T-helper 2 cell treated with Interferon-gamma antibody and Interleukin-4, amounts not matched to agents 100 ng/mL and 5 ng/mL, for 36 hours (primary cell): ENCODE measurements at regions not wholly inside any gene's neighbourhood (a gene's known extent, or its start where the extent isn't known, plus 50 kb on each side); places are given as distances from the start of the nearest gene placed in this dataset.
"Not testable (repeated sequence)": the region's sequence is repeated elsewhere in the genome, so short reads cannot be mapped to it uniquely, and the experiment has no call there.

Experiments used
- intact Hi-C: fragments of 100-400 bp; cut with micrococcal nuclease; formaldehyde crosslinking; loops from one replicate; pipeline ENCODE4 v1.15.1; 2023

DNA sequence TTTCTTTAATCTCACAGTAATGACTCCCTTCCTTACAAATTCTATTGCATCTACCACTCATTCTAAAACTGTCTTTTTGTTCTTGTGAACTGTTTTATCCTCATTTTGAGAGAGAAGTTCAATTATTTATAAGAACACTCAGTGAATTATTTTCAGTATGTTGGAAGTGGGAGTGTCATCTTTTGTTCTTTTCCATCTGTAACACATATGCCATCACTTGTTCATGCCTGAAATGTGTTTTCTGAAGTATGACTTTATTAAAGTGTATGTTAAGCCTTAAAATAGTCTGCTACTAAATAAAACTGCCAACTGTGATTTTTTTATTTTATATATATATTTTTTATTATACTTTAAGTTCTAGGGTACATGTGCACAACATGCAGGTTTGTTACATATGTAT lies 623.0 kb upstream of the CBLB start:
- intact Hi-C loops, result no loop called here

DNA sequence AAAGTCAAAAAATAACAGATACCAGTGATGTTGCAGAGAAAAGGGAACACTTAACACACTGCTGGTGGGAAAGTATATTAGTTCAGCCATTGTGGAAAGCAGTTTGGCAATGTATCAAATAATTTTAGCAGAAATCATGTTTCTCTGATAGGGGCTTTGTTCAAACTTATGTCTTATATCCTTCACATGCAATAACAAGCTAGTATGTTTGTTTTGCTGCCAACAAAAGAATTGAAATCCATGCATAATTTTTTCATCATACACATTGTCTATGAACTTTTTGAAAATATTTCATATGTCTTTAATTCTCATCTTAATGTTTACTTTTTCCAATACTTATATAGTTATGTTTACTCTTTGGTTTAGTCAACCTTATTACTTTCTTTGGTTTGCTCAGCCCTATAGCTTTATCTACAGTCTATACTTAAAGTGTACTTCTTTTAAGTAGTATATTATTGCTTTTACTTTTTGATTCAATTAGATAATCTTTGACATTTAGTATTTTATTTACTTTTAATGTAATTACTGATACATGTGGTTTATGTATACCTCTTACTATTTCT lies 639.6 kb upstream of the CBLB start:
- intact Hi-C loops, result no loop called here

DNA sequence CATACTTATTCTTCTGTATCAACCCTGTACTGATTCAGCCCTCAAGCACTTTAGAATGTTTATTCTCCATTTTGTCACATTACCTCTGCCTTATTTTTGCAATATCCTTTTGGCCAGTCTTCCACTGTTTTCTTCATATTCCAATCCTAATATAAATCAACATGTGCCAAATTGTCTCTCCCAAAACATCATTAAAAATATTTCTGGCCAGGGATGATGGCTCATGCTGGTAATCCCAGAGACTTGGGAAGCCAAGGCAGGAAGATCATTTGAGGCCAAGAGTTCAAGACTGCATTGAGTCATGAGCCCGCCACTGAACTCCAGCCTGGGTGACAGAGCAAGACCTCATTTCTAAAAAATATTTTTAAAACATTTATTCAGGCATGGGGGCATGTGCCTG lies 641.4 kb upstream of the CBLB start:
- intact Hi-C loops, result no loop called here

DNA sequence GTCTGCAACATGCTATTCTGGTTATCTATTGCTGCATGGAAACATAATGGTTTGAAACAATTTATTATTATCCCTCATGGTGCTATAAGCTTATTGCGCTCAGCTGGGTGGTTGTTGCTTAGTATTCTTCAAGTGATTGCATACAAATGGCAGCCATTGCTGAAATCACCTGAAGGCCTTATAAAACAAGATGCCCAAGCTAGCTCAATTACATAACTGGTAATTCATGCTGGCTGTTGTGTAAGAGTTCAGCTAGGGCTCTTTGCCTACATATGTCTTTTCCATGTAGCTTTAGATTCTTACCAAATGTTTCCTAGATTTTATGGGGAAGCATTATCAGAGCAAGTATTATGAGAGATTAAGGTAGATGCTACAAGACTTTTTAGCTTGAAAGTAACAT lies 644.0 kb upstream of the CBLB start:
- intact Hi-C loops, result no loop called here

DNA sequence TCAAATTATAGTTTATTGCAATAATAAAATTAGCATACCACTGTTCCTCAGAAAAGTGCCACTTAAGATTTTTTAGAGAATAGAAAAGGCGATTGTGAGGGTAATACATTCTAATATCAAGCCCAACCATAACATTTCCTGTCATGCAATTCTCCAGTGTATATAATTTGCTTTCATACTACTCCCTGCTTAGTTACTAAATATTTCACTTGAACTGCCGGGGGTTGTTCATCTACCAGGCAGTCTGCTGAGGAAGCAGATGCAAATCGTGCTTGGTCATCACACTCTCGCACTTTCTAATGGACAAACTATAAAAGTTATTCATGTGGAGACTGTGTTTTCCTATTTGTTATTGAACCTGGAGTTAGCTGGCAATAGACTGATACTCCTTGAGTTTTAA lies 645.6 kb upstream of the CBLB start:
- intact Hi-C loops, result no loop called here

DNA sequence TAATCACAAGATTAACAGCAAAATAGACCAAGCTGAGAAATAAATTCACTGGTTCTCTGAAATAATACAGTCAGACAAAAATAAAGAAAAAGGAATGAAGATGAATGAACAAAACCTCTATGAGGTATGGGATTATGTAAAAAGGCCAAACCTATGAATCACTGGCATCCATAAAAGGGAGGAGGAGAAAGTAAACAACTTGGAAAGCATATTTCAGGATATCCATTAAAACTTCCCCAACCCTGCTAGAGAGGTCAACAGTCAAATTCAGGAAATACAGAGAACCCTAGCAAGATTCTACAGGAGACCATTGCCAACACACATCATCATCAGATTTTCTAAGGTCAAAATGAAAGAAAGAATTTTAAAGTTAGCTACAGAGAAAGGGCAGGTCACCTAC lies 649.7 kb upstream of the CBLB start:
- intact Hi-C loops, result no loop called here

DNA sequence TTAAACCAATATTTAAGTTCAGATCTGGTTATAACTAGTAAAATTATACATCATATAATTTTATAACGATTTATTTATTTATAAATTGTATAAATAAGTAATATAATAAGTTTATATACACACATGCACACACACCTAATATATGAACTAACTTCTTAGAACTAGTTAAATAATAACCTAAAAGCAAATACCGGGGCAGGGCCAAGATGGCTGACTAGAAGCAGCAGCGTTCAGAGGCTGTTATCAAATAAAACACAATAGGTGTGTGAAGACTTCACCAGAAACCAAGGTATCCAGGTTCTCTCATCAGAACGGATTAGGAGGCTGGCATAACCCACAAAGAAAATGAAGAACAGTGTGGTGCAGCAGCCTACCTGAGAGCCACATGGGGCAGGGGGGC lies 653.6 kb upstream of the CBLB start:
- intact Hi-C loops, result no loop called here

DNA sequence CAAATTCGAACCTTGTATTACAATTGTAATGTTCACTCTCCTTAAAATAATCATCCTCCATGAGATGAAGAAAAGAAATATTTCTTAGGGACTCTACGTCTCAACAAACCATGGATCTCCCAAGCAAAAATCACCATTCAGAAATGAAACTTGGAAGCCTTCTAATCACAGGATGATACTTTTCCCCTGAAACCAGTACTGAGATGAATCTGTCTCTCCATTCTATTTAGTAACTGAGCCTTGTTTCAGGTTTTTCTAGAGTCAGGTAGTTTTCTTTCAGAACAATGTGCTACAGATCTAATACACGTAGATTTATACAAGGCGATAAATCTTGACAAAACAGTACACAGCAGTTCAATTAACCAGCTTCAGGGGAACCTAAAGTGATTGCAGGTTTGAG lies 660.1 kb upstream of the CBLB start:
- intact Hi-C loops, result no loop called here

DNA sequence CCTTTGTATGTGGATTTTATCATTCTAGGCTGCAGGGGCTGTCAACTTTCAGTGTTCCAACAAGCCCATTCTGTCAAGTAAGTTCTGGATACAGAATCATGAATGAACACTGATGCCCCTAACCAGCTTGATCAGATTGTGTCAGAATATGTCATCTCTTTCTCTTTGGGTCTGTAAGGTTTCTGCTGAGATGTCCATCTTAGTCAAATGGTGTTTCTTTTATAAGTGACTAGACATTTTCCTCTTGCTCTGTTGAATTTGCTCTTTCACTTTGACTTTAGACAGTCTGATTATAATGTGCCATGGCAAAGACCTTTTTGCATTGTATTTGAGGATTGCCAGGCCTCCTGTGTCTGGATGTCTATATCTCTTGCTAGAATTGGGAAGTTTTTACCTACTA lies 660.9 kb upstream of the CBLB start:
- intact Hi-C loops, result no loop called here

DNA sequence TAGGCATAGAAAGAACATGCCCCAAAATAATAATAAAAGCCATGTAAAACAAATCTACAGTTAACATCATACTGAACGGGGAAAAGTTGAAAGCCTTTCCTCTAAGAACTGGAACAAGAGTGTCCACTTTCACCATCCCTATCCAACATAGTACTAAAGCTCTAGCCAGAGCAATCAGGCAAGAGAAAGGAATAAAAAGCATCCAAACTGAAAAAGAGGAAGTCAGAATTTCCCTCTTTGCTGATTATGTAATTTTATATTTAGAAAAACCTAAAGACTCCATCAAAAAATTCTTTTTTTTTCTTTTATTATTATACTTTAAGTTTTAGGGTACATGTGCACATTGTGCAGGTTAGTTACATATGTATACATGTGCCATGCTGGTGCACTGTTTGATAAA lies 661.6 kb upstream of the CBLB start:
- intact Hi-C loops, result no loop called here

DNA sequence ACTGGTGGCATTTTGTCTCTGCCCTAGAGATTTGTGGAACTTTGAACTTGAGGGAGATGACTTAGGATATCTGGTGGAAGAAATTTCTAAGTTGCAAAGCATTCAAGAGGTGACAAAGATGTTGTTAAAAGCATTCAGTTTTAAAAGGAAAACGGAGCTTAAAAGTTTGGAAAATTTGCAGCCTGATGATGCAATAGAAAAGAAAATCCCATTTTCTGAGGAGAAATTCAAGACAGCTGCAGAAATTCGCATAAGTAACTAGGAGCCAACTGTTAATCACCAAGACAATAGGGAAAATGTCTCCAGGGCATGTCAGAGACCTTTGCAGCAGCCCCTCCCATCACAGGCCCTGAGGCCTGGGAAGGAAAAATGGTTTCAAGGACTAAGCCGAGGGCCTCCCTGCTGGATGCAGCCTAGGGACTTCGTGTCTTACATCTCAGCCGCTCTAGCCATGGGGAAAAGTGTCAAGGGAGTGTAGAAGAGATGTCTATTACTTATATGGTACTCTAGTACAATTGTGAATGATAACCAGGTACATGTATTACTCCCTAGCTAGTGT lies 663.0 kb upstream of the CBLB start:
- intact Hi-C loops, result not testable (repeated sequence)

DNA sequence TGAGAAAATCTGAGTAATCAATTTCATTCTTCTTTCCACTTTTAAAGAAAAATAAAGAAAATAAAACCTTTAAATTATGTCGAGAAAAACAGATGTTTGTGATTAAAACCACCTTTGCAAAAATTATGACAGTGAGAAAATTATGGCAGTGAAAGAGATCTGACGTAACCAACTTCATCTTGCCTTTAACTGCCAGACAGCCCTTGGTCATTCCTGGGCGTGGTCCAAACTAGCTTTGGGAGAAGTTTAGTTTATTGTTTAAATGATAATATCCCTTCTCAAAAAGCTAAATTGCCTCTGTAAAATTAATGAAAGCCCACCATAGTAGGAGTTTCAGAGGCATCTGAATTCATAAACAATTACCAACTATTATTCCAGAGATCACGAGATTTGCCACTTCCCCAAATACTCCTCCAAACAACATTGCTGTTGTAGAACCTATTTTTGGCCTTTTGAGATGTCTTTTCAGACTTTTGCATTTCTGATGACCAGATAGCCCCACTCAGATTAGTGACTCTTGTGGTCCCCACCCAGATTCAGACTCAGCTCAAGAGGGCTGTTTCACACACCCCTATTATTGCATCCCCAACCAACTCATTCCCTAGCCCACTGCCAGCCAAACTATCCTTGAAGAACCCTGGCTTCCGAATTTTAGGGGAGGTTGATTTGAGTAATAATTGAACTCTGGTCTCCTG lies 664.4 kb upstream of the CBLB start:
- intact Hi-C loops, result no loop called here

DNA sequence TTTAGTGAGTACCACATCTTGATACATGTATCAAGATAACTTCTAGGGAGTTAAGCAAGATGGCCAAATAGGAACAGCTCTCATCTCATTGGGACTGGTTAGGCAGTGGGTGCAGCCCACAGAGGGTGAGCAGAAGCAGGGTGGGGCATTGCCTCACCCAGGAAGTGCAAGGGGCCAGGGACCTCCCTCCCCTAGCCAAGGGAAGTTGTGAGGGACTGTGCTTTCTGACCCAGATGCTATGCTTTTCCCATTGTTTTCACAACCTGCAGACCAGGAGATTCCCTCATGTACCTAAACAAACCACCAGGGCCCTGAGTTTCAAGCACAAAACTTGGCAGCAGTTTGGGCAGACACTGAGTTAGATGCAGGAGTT lies 665.0 kb upstream of the CBLB start:
- intact Hi-C loops, result no loop called here

DNA sequence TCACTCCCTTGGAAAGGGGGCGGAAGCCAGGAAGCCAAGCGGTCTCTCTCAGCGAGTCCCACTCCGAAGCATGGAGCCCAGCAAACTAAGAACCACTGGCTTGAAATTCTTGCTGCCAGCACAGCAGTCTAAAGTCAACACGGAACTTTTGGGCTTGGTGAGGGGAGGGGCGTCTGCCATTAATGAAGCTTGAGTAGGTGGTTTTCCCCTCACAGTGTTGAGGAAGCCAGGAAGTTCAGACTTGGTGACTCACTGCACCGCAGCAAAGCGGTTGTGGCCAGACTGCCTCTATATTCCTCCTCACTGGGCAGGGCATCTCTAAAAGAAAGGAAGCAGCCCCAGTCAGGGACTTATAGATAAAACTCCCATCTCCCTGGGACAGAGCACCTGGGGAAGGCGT lies 665.4 kb upstream of the CBLB start:
- intact Hi-C loops, result no loop called here

DNA sequence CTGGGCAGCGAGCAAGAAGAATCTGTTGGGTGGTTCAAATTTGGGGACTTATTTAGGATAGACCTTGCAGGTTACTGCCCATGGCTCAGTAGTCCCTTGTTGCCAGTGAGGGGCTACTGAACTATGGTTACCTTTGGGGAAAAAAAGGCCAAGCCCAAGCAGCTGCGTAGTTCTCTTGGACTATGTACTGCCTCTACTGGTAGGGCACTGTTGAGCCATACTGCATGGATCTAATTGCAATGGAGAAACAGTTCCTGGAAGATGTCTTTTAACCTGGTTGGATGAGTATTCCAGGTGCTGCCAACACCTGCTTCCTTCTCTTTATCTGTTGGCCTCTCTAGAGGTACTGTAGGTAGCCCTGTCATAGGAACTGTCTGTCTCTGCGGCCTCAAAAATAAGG lies 671.9 kb upstream of the CBLB start:
- intact Hi-C loops, result no loop called here

DNA sequence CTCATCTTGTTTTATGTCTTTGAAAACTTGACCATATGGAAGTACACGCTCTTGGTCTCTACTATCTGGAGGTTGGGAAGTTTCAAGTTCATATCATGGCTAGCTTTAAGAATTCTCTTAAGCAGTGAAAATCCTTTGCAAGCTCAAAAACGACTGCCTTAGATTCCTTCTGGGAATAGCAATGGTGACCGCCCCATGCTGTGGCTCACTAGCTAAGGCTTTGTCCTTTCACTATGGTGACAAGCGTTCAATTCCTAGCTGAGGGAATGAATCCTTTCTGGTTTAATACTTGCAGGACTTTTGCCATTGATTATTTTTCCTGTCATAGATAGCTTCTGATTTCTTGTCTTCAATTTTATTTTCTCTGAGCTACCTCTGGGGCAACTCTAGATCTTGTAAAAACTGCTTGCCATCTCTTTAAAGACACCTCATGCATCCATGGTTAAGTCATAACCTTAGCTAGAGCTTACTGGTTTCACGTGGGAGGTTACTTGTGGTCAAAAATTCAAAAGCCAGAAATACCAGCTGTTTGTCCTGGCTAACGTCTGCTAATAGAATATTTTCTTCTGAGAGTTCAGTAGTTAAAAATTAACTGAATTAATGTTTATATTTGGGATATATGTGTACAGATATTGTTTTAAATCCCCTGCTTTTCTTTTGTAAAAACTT lies 673.4 kb upstream of the CBLB start:
- intact Hi-C loops, result no loop called here

DNA sequence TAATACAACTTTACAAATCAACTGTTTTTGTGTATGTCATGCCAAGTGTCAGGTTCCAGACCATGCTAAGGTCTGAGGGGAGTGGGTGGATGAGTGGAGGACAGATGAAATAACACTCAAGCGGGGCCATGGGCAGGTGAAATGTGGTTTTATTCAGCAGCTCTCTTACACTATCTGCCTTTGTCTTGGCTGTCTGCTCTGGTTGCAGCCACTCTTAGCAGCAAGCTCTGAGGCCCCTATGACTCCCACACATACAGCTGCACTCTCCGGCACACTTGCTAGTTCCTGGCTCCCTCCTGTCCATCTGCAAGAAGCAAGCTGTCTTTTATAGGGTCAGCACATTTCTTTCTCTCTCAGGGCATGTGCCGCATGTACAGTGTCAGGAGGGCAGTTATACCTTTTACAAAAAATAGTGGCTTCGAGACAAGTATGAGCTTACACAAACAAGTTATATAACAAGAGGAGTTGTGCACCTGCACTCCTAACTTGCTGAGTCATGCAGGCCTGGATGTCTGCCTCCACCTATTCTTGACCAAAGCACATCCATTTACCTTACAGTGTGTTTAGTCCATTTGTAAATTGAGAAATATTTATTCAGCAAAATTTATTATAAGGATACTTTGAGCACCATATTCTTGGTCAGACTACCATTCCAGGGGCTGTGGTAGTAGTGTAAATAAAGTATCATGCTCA lies 683.7 kb upstream of the CBLB start:
- intact Hi-C loops, result no loop called here

DNA sequence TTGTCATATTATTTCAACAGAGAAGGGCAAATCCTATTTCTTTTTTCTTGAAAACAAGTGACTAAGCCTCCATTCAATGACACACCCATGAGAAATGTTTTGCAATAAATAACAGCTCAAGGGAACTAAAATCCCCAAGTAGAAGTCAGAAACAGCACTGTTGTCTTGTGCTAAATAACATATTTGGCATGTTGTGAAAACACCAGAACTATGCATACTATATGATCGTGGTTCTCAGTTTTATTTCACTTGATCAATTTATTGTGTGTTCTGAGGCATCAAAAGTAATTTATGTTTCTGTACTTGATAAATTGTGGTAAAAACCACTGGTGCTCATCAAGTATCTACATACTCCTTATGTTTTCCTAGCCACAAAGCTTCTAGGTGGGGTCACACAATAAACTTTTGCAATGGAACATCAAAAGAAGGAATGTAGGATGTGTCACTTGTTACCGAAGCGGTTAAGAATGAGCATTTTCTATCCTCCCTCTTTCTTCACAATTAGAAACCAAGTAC lies 691.7 kb upstream of the CBLB start:
- intact Hi-C loops, result no loop called here

DNA sequence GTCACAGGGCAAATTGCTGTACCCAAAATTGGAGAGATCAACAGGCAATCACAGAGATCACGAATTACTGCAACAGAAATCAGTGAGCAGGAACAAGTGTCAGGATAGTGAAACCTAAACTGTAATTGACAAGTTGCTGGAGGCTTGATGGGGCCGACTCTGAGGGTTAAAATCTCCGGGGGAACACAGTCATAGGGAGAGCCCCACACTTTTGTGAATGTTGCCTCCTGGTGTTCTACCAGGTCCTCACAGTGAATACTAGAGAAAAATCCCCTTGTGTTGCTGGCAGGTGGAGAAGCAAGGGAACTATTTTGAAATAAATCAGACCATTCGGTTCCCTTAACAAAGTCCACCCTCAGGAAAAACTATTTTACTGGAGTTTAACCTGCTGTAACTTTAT lies 697.5 kb upstream of the CBLB start:
- intact Hi-C loops, result no loop called here

DNA sequence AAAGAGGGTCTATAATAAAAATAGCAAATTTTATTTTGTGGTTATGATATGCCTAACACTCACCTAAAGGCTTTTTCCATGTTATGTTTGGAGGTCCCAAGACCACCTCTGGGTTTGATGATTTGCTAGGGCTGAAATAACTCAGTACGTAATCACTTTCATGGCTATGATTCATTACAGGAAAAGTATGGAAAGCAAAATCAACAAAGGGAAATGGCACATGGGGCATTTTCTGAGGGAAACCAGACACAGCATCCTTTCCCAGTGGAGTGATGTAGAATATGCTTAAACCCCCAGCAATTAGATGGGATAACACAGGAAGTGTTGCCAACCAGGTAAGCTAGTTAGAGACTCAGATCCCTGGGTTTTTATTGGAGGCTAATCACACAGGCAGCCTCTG lies 701.6 kb upstream of the CBLB start:
- intact Hi-C loops, result no loop called here

DNA sequence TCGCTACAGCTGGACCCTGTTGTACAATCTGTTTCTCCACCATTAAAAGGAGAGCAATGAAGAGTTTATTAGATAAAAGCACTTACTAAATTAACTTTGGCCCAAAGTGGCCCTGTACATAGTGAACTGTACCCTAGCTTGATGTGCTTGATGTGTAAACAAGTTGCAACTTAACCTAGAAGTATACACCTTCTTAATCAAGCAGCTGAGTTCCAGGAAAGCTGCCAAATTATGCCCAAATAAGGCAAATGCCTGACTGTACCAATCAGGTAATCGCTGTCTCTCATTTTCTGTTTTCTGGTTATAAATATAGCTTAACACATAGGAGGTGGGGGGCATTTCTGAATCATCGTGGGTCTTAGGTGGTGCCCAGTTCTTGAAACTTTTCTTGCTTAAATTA lies 704.8 kb upstream of the CBLB start:
- intact Hi-C loops, result no loop called here

DNA sequence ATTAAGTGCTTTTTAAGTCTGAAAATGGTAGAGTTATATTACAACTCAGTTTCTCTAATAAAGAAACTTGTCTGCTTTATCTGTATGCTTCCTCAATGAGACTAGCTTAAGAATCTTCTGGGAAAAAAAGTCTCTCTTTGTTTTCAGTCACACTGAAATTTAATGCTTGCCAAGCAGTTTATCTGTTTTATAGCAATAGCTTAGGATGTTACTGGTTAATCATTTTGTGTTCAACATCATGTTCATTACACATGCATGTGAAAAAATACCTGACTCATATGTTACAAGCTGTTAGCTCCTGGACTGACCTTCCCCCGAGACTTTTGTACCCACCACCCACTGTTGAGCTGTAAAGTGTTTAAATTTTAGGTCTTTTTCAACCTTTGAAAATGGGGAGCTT lies 706.2 kb upstream of the CBLB start:
- intact Hi-C loops, result no loop called here
